Mammary epithelial cell (primary cell): ENCODE measurements at regions not wholly inside any gene's neighbourhood (a gene's known extent, or its start where the extent isn't known, plus 50 kb on each side); places are given as distances from the start of the nearest gene placed in this dataset.

ENCODE experiments used
- CTCF ChIP-seq, 2 donors: IDR thresholded peaks in 1 of 2; conservative IDR thresholded peaks in 1 of 2; 2 replicates each; pipeline ENCODE4 v1.5.1; 2011 to 2012; ENCODE audit warnings: inconsistent platforms in 2 of 2, low read length in 2 of 2, mild to moderate bottlenecking in 2 of 2, control low read depth in 1 of 2, low read depth in 1 of 2; ENCODE audit not compliant: insufficient read depth in 1 of 2; ENCODE audit errors: extremely low read depth in 1 of 2
- EZH2 ChIP-seq: IDR thresholded peaks from 2 replicates; pipeline ENCODE4 v1.6.1; 2012; ENCODE audit warnings: low read length, inconsistent platforms, borderline replicate concordance

- no peak for TF ChIP-seq CTCF (conservative IDR thresholded peaks at IDR 0.05 in 1 of 2, IDR thresholded peaks at IDR 0.05 in 1 of 2; ENCODE audit: extremely low read depth in 1 of 2, insufficient read depth in 1 of 2, low read depth in 1 of 2, low read length in 2 of 2)
- TF ChIP-seq EZH2: no peak
Measured at GRCh38 chr22:48316257-48317250, 1511.1 kb downstream of the BRD1 start.
